ENCODE measurements at regions not wholly inside any gene's neighbourhood (a gene's known extent, or its start where the extent isn't known, plus 50 kb on each side); places are given as distances from the start of the nearest gene placed in this dataset.

- TF ChIP-seq TAF1 (IDR thresholded peaks at IDR 0.05; ENCODE audit: low read depth), result no peak
- TF ChIP-seq, protein P1, sequence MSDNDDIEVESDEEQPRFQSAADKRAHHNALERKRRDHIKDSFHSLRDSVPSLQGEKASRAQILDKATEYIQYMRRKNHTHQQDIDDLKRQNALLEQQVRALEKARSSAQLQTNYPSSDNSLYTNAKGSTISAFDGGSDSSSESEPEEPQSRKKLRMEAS (IDR thresholded peaks at IDR 0.05), result no peak
- TF ChIP-seq EP300 (IDR thresholded peaks at IDR 0.05; ENCODE audit: borderline replicate concordance), result no peak
- TF ChIP-seq, protein P2, sequence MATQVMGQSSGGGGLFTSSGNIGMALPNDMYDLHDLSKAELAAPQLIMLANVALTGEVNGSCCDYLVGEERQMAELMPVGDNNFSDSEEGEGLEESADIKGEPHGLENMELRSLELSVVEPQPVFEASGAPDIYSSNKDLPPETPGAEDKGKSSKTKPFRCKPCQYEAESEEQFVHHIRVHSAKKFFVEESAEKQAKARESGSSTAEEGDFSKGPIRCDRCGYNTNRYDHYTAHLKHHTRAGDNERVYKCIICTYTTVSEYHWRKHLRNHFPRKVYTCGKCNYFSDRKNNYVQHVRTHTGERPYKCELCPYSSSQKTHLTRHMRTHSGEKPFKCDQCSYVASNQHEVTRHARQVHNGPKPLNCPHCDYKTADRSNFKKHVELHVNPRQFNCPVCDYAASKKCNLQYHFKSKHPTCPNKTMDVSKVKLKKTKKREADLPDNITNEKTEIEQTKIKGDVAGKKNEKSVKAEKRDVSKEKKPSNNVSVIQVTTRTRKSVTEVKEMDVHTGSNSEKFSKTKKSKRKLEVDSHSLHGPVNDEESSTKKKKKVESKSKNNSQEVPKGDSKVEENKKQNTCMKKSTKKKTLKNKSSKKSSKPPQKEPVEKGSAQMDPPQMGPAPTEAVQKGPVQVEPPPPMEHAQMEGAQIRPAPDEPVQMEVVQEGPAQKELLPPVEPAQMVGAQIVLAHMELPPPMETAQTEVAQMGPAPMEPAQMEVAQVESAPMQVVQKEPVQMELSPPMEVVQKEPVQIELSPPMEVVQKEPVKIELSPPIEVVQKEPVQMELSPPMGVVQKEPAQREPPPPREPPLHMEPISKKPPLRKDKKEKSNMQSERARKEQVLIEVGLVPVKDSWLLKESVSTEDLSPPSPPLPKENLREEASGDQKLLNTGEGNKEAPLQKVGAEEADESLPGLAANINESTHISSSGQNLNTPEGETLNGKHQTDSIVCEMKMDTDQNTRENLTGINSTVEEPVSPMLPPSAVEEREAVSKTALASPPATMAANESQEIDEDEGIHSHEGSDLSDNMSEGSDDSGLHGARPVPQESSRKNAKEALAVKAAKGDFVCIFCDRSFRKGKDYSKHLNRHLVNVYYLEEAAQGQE (IDR thresholded peaks at IDR 0.05; ENCODE audit: low read depth), result no peak
- no peak for TF ChIP-seq ZBTB7A (IDR thresholded peaks at IDR 0.05; ENCODE audit: low read depth)
- TF ChIP-seq TCF12 (IDR thresholded peaks at IDR 0.05; ENCODE audit: low read depth), result no peak
- TF ChIP-seq USF1 (IDR thresholded peaks at IDR 0.05), result no peak
Observed at GRCh38 chr13:62767473-62767872, 1351.8 kb upstream of the PCDH20 start.
